DOHH2 (cell line): ENCODE measurements at regions not wholly inside any gene's neighbourhood (a gene's known extent, or its start where the extent isn't known, plus 50 kb on each side); places are given as distances from the start of the nearest gene placed in this dataset.

Experiments used
- H3F3A ChIP-seq: fragments of 200-600 bp; sonication (generic), shearing (Covaris generic); 2 replicates; pipeline ENCODE4 v1.6.0; 2016; ENCODE audit warnings: antibody characterized with exemption, mild to moderate bottlenecking; ENCODE audit not compliant: control insufficient read depth, insufficient read depth
- H3K27ac ChIP-seq: fragments of 200-600 bp; sonication (generic); 2 replicates; pipeline ENCODE4 v1.5.1; 2014; ENCODE audit warnings: low read depth, mild to moderate bottlenecking, low read length, moderate library complexity
- H3K27me3 ChIP-seq: fragments of 200-600 bp; sonication (generic); 2 replicates; pipeline ENCODE4 v1.6.1; 2014; ENCODE audit warnings: mild to moderate bottlenecking, low read length, mixed read lengths; ENCODE audit not compliant: control insufficient read depth
- H3K36me3 ChIP-seq: fragments of 200-600 bp; sonication (generic); 2 replicates; pipeline ENCODE4 v1.6.1; 2014; ENCODE audit warnings: mild to moderate bottlenecking, low read length, moderate library complexity, mixed read lengths; ENCODE audit not compliant: control insufficient read depth
- H3K4me1 ChIP-seq: fragments of 200-600 bp; sonication (generic); 2 replicates; pipeline ENCODE4 v1.6.1; 2014; ENCODE audit warnings: mild to moderate bottlenecking, low read length, mixed read lengths; ENCODE audit not compliant: control insufficient read depth
- H3K4me2 ChIP-seq: fragments of 200-600 bp; sonication (generic); 2 replicates; pipeline ENCODE4 v1.6.0; 2014; ENCODE audit warnings: mild to moderate bottlenecking, low read length, moderate library complexity
- H3K4me3 ChIP-seq: fragments of 200-600 bp; sonication (generic); 2 replicates; pipeline ENCODE4 v1.5.1; 2014; ENCODE audit warnings: mild to moderate bottlenecking, low read length, mixed read lengths
- H3K79me2 ChIP-seq: fragments of 200-600 bp; sonication (generic); 2 replicates; pipeline ENCODE4 v1.6.1; 2014; ENCODE audit warnings: mild to moderate bottlenecking, low read length, mixed read lengths; ENCODE audit not compliant: control insufficient read depth
- H3K9me2 ChIP-seq: fragments of 200-600 bp; sonication (generic); replicated peaks from 2 replicates; pipeline ENCODE4 v1.6.1; 2014; ENCODE audit warnings: mild to moderate bottlenecking, low read length, mixed read lengths; ENCODE audit not compliant: control insufficient read depth
- H3K9me3 ChIP-seq: fragments of 200-600 bp; sonication (generic); 2 replicates; pipeline ENCODE4 v1.6.1; 2014; ENCODE audit warnings: antibody characterized with exemption, low read length, mixed read lengths; ENCODE audit not compliant: control insufficient read depth, insufficient read depth
- H4K20me1 ChIP-seq: fragments of 200-600 bp; sonication (generic); 2 replicates; pipeline ENCODE4 v1.6.0; 2014; ENCODE audit warnings: low read depth, mild to moderate bottlenecking, antibody characterized with exemption, low read length, moderate library complexity; ENCODE audit not compliant: control insufficient read depth, insufficient read depth
- EZH2phosphoT487 ChIP-seq: fragments of 200-600 bp; sonication (generic); IDR thresholded peaks from 2 replicates; pipeline ENCODE4 v1.6.1; 2017; ENCODE audit warnings: borderline replicate concordance, mild to moderate bottlenecking, antibody characterized with exemption, low read length, moderate library complexity, mixed read lengths
- TF ChIP-seq, protein P1 (sequence below): fragments of 200-600 bp; sonication (generic); IDR thresholded peaks from one replicate; pipeline ENCODE4 v1.5.1; 2014; ENCODE audit warnings: antibody characterized with exemption, mild to moderate bottlenecking, low read depth, low read length; ENCODE audit not compliant: poor library complexity, severe bottlenecking

DNA sequence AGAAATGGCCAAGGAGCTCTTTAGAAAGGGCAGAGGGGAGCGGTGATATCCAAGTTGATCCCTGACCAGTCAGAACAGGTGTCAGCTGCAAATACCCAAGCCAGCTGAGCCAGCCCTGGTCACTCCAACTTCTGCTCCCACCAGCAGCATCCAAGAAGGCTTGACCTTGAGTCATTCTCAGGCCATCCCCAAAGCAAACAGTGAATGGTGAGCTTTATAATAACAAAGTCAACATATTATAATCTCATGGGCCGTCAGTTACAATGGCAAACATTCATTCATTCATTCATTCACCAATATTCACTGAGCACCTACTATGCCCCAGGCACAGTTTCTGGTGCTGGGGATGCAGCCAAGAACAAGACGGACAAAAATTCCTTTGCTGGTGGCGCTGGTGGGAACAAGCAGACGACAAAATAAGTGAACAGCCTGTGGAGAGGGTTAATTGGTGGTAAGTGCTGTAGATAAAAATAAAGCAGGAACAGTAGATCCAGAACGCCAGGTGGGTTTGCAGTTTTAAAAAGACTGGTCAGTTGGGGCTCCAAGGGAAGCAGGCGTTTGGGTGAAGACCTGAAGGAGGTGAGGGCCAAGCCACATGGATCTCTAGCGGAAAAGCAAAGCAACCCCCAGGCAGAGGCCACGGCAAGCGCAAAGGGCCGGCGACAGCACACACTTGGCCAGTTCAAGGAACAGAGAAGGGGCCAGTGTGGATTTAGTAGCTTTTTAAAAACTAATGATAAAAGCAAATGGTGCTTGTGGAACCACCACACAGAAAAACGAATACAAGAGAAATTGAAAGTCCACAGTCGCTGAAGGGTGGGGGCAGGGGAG, 131.8 kb upstream of the PTPN1 start:
- Histone ChIP-seq H3K4me2 (no peak overlapping the region), H3K27me3 (no peaks in the 10 kb centered on the region; the same call in 1 of the 2 replicates), H3K27ac (no peak overlapping the region), H4K20me1 (no peaks in the 10 kb centered on the region), H3K9me2 (no peaks in the 10 kb centered on the region), H3K79me2 (no peaks in the 10 kb centered on the region), H3K9me3 (no peaks in the 10 kb centered on the region), H3K4me1 (peaks cover 6% of the 10 kb centered on the region), H3F3A (no peaks in the 10 kb centered on the region), H3K36me3 (no peaks in the 10 kb centered on the region), H3K4me3 (no peak overlapping the region)
- TF ChIP-seq, protein P1, sequence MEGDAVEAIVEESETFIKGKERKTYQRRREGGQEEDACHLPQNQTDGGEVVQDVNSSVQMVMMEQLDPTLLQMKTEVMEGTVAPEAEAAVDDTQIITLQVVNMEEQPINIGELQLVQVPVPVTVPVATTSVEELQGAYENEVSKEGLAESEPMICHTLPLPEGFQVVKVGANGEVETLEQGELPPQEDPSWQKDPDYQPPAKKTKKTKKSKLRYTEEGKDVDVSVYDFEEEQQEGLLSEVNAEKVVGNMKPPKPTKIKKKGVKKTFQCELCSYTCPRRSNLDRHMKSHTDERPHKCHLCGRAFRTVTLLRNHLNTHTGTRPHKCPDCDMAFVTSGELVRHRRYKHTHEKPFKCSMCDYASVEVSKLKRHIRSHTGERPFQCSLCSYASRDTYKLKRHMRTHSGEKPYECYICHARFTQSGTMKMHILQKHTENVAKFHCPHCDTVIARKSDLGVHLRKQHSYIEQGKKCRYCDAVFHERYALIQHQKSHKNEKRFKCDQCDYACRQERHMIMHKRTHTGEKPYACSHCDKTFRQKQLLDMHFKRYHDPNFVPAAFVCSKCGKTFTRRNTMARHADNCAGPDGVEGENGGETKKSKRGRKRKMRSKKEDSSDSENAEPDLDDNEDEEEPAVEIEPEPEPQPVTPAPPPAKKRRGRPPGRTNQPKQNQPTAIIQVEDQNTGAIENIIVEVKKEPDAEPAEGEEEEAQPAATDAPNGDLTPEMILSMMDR: no peak
- no peak for TF ChIP-seq EZH2phosphoT487

DNA sequence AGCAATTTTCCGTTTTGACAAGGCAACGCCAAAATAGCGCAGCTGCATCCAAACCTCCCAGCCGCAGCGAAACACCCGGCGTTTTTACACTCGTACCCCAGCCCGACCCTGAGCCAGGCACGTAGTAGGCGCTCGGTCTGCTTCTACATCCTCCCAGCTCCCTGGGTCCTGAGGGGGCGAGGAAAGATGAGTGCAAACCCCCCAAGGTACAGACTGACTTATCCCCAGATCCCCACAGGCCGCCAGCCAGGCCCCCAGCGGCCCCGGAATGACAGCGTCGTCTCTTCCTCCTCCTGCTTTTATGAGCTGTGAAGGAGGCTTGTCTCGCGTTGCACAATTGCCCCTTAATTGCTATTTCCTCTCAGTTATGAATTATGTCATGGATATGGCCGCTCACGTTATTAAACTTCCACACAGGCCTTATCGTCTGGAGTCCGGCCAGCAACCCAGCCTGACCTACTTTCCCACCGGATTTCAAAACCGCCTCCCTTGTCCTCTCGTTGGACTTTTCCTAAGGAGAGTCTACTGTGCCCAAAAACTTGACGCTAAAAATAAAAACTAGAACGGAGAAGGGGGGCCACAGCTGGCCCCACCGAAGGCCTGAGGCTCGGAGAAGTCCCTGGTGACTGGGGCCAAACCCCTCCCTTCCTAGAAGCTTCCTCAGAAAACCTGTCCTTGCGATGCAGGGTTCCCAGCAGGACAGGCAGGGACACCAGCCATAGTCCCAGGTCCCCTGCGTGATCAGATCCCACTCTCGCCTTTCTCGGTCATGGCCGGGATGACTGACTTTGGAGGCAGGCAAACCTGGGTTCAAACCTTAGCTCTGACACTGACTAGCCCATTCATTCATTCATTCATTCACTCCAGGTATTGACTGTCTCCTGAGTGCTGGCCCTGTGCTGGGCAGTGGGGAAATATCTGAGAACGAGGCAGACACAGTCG, 130.9 kb upstream of the PTPN1 start:
- no peak overlapping the region for H3K27ac ChIP-seq
- H3K79me2 ChIP-seq: no peaks in the 10 kb centered on the region
- no peaks in the 10 kb centered on the region; the same call in 1 of the 2 replicates for H3K27me3 ChIP-seq
- no peaks in the 10 kb centered on the region for H4K20me1 ChIP-seq
- no peak overlapping the region for H3K4me3 ChIP-seq
- no peaks in the 10 kb centered on the region for H3K36me3 ChIP-seq
- H3K9me2 ChIP-seq: no peaks in the 10 kb centered on the region
- H3K9me3 ChIP-seq: no peaks in the 10 kb centered on the region
- H3F3A ChIP-seq: no peaks in the 10 kb centered on the region
- peaks cover 6% of the 10 kb centered on the region for H3K4me1 ChIP-seq
- H3K4me2 ChIP-seq: no peak overlapping the region
- TF ChIP-seq, protein P1: no peak
- no peak for TF ChIP-seq EZH2phosphoT487

DNA sequence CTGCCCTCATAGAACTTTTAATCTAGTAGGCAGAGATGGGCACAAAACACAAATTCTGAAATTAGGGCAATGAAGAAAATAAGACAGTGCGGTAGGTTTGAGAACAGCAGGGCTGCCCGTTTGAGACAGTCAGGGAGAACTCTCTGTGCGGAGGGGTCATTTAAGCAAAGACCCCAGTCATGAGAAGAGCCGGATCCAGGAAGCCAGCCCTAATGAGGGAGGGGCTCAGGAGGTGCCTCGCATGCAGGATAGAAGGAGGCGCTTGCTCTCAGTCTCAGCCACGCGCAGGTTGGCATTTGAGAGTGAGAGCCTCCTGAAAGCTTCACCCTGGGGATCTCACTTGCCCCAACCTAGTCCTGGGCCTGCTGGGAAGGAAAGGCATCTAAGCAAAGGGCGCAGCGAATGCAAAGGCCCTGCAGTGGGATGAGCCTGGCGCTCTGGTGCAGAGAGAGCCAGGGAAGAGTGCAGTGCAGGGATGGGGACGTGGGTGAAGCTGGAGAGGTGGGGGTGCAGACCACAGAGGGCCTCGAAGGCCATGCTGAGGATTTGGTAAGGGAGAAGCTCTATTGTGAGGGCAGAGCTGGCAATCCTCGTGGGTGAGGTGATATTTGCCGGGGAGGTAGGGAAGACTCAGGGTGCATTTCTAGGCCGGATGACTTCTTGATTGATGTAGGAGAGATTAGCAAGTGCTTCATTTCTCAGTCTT, 130.0 kb upstream of the PTPN1 start:
- Histone ChIP-seq H3K27ac (no peak overlapping the region), H3K4me1 (peaks cover 6% of the 10 kb centered on the region), H3K4me3 (no peak overlapping the region), H3F3A (no peaks in the 10 kb centered on the region), H4K20me1 (no peaks in the 10 kb centered on the region), H3K79me2 (no peaks in the 10 kb centered on the region), H3K9me3 (no peaks in the 10 kb centered on the region), H3K36me3 (no peaks in the 10 kb centered on the region), H3K4me2 (no peak overlapping the region), H3K9me2 (no peaks in the 10 kb centered on the region), H3K27me3 (no peaks in the 10 kb centered on the region; the same call in 1 of the 2 replicates)
- TF ChIP-seq EZH2phosphoT487: no peak
- TF ChIP-seq, protein P1: no peak
